GM23338 (cell line): ENCODE measurements at regions not wholly inside any gene's neighbourhood (a gene's known extent, or its start where the extent isn't known, plus 50 kb on each side); places are given as distances from the start of the nearest gene placed in this dataset.

ENCODE experiments used
- ATAC-seq: fragments of 200-7000 bp; cut with Tn5 transposase; 3 replicates; pipeline ENCODE4 v1.9.1; 2020
- DNase-seq: peaks from one replicate; pipeline ENCODE4 v3.0.0-alpha.2; 2015; ENCODE audit warnings: low spot score
- H2AFZ ChIP-seq: fragments of 200-600 bp; sonication (generic); 2 replicates; pipeline ENCODE4 v1.8.0; 2016; ENCODE audit warnings: antibody characterized with exemption, mild to moderate bottlenecking, moderate library complexity
- H3F3A ChIP-seq: fragments of 200-600 bp; sonication (generic); replicated peaks from 2 replicates; pipeline ENCODE4 v1.8.0; 2017; ENCODE audit warnings: antibody characterized with exemption, mixed run types, low read depth
- H3K27ac ChIP-seq: fragments of 200-600 bp; sonication (generic); 2 replicates; pipeline ENCODE4 v1.6.1; 2016; ENCODE audit warnings: low read depth
- H3K27me3 ChIP-seq: fragments of 200-600 bp; sonication (generic); 2 replicates; pipeline ENCODE4 v1.8.0; 2016; ENCODE audit warnings: mild to moderate bottlenecking, mixed run types, moderate library complexity; ENCODE audit not compliant: insufficient read depth
- H3K36me3 ChIP-seq: fragments of 200-600 bp; sonication (generic); 2 replicates; pipeline ENCODE4 v1.8.0; 2016; ENCODE audit warnings: mild to moderate bottlenecking; ENCODE audit not compliant: insufficient read depth
- H3K4me1 ChIP-seq: fragments of 200-600 bp; sonication (generic); 2 replicates; pipeline ENCODE4 v1.8.0; 2016; ENCODE audit warnings: mild to moderate bottlenecking, moderate library complexity; ENCODE audit not compliant: insufficient read depth
- H3K4me2 ChIP-seq: fragments of 200-600 bp; sonication (generic); 2 replicates; pipeline ENCODE4 v1.7.1; 2017; ENCODE audit warnings: mixed run types
- H3K4me3 ChIP-seq: fragments of 200-600 bp; sonication (generic); 2 replicates; pipeline ENCODE4 v1.6.1; 2016; ENCODE audit warnings: mixed run types
- H3K79me2 ChIP-seq: fragments of 200-600 bp; sonication (generic); replicated peaks from 2 replicates; pipeline ENCODE4 v1.8.0; 2017; ENCODE audit warnings: mild to moderate bottlenecking; ENCODE audit not compliant: insufficient read depth
- H3K9me2 ChIP-seq: fragments of 200-600 bp; sonication (generic); 2 replicates; pipeline ENCODE4 v1.8.0; 2017; ENCODE audit not compliant: insufficient read depth
- H4K20me1 ChIP-seq: fragments of 200-600 bp; sonication (generic); replicated peaks from 2 replicates; pipeline ENCODE4 v1.8.0; 2017; ENCODE audit warnings: mild to moderate bottlenecking; ENCODE audit not compliant: insufficient read depth
- H3K27ac Mint-ChIP-seq: 2 replicates; pipeline ENCODE4 v1.8.0; 2020; ENCODE audit warnings: inconsistent platforms, mild to moderate bottlenecking, moderate library complexity, mixed read lengths
- H3K27me3 Mint-ChIP-seq: 3 replicates; pipeline ENCODE4 v1.8.0; 2022; ENCODE audit warnings: low read depth, mild to moderate bottlenecking, moderate library complexity, mixed read lengths, inconsistent platforms; ENCODE audit not compliant: insufficient read depth, poor library complexity
- H3K36me3 Mint-ChIP-seq: 3 replicates; pipeline ENCODE4 v1.8.0; 2021; ENCODE audit warnings: low read depth, mild to moderate bottlenecking, inconsistent platforms, moderate library complexity, mixed read lengths
- H3K4me1 Mint-ChIP-seq: 3 replicates; pipeline ENCODE4 v1.8.0; 2020; ENCODE audit warnings: mild to moderate bottlenecking, inconsistent platforms, mixed read lengths
- H3K4me3 Mint-ChIP-seq: 3 replicates; pipeline ENCODE4 v1.8.0; 2021; ENCODE audit warnings: moderate library complexity, mild to moderate bottlenecking, inconsistent platforms, mixed read lengths
- H3K9me3 Mint-ChIP-seq: 3 replicates; pipeline ENCODE4 v1.8.0; 2020; ENCODE audit warnings: moderate library complexity, mild to moderate bottlenecking, inconsistent platforms, mixed read lengths
- EZH2 ChIP-seq: fragments of 200-600 bp; sonication (generic); IDR thresholded peaks from one replicate; pipeline ENCODE4 v1.8.0; 2017; ENCODE audit warnings: antibody characterized with exemption, mild to moderate bottlenecking, low read depth; ENCODE audit not compliant: unreplicated experiment
- EZH2phosphoT487 ChIP-seq: fragments of 200-600 bp; sonication (generic); IDR thresholded peaks from one replicate; pipeline ENCODE4 v1.8.1; 2018; ENCODE audit warnings: antibody characterized with exemption; ENCODE audit not compliant: unreplicated experiment
- POLR2AphosphoS5 ChIP-seq: IDR thresholded peaks from 2 replicates; pipeline ENCODE4 v1.6.1; 2016; ENCODE audit warnings: antibody characterized with exemption, low read depth
- STAT1 ChIP-seq: IDR thresholded peaks from one replicate; pipeline ENCODE4 v1.6.1; 2016; ENCODE audit warnings: antibody characterized with exemption; ENCODE audit not compliant: unreplicated experiment
- ZNF114 ChIP-seq: fragments of 250-450 bp; sonication (Bioruptor Pico); IDR thresholded peaks from 2 replicates; pipeline ENCODE4 v1.5.0; 2020; ENCODE audit warnings: mild to moderate bottlenecking, moderate library complexity
- ZNF331 ChIP-seq: fragments of 250-450 bp; sonication (Bioruptor Pico); IDR thresholded peaks from 2 replicates; pipeline ENCODE4 v1.5.0; 2020; ENCODE audit warnings: low read depth, mild to moderate bottlenecking, moderate library complexity
- TF ChIP-seq, protein P1 (sequence below): fragments of 250-450 bp; sonication (Bioruptor Pico); IDR thresholded peaks from 2 replicates; pipeline ENCODE4 v1.5.0; 2020; ENCODE audit warnings: mild to moderate bottlenecking, moderate library complexity
- TF ChIP-seq, protein P2 (sequence below): IDR thresholded peaks from one replicate; pipeline ENCODE4 v1.6.1; 2018; ENCODE audit warnings: antibody characterized with exemption; ENCODE audit not compliant: unreplicated experiment

GRCh38 chrX:39739585-39739984, 358.2 kb downstream of the BCOR start:
- no peaks in the 10 kb centered on the region; the same call in 2 of the 3 replicates for H3K9me3 Mint-ChIP-seq
- H3K27ac Mint-ChIP-seq: no peak overlapping the region
- peaks cover 4% of the 10 kb centered on the region; the same call in 2 of the 3 replicates for H3K4me1 Mint-ChIP-seq
- H3K4me3 Mint-ChIP-seq: no peak overlapping the region
- H3F3A ChIP-seq: no peaks in the 10 kb centered on the region
- no peaks in the 10 kb centered on the region for H3K79me2 ChIP-seq
- no peaks in the 10 kb centered on the region for H3K36me3 Mint-ChIP-seq
- no peak for TF ChIP-seq ZNF114 (CRISPR knock-in tag)
- TF ChIP-seq, protein P1, sequence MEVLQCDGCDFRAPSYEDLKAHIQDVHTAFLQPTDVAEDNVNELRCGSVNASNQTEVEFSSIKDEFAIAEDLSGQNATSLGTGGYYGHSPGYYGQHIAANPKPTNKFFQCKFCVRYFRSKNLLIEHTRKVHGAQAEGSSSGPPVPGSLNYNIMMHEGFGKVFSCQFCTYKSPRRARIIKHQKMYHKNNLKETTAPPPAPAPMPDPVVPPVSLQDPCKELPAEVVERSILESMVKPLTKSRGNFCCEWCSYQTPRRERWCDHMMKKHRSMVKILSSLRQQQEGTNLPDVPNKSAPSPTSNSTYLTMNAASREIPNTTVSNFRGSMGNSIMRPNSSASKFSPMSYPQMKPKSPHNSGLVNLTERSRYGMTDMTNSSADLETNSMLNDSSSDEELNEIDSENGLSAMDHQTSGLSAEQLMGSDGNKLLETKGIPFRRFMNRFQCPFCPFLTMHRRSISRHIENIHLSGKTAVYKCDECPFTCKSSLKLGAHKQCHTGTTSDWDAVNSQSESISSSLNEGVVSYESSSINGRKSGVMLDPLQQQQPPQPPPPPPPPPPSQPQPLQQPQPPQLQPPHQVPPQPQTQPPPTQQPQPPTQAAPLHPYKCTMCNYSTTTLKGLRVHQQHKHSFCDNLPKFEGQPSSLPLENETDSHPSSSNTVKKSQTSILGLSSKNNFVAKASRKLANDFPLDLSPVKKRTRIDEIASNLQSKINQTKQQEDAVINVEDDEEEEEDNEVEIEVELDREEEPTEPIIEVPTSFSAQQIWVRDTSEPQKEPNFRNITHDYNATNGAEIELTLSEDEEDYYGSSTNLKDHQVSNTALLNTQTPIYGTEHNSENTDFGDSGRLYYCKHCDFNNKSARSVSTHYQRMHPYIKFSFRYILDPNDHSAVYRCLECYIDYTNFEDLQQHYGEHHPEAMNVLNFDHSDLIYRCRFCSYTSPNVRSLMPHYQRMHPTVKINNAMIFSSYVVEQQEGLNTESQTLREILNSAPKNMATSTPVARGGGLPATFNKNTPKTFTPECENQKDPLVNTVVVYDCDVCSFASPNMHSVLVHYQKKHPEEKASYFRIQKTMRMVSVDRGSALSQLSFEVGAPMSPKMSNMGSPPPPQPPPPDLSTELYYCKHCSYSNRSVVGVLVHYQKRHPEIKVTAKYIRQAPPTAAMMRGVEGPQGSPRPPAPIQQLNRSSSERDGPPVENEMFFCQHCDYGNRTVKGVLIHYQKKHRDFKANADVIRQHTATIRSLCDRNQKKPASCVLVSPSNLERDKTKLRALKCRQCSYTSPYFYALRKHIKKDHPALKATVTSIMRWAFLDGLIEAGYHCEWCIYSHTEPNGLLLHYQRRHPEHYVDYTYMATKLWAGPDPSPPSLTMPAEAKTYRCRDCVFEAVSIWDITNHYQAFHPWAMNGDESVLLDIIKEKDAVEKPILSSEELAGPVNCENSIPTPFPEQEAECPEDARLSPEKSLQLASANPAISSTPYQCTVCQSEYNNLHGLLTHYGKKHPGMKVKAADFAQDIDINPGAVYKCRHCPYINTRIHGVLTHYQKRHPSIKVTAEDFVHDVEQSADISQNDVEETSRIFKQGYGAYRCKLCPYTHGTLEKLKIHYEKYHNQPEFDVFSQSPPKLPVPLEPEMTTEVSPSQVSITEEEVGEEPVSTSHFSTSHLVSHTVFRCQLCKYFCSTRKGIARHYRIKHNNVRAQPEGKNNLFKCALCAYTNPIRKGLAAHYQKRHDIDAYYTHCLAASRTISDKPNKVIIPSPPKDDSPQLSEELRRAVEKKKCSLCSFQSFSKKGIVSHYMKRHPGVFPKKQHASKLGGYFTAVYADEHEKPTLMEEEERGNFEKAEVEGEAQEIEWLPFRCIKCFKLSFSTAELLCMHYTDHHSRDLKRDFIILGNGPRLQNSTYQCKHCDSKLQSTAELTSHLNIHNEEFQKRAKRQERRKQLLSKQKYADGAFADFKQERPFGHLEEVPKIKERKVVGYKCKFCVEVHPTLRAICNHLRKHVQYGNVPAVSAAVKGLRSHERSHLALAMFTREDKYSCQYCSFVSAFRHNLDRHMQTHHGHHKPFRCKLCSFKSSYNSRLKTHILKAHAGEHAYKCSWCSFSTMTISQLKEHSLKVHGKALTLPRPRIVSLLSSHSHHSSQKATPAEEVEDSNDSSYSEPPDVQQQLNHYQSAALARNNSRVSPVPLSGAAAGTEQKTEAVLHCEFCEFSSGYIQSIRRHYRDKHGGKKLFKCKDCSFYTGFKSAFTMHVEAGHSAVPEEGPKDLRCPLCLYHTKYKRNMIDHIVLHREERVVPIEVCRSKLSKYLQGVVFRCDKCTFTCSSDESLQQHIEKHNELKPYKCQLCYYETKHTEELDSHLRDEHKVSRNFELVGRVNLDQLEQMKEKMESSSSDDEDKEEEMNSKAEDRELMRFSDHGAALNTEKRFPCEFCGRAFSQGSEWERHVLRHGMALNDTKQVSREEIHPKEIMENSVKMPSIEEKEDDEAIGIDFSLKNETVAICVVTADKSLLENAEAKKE (CRISPR knock-in tag): no peak
- TF ChIP-seq, protein P2, sequence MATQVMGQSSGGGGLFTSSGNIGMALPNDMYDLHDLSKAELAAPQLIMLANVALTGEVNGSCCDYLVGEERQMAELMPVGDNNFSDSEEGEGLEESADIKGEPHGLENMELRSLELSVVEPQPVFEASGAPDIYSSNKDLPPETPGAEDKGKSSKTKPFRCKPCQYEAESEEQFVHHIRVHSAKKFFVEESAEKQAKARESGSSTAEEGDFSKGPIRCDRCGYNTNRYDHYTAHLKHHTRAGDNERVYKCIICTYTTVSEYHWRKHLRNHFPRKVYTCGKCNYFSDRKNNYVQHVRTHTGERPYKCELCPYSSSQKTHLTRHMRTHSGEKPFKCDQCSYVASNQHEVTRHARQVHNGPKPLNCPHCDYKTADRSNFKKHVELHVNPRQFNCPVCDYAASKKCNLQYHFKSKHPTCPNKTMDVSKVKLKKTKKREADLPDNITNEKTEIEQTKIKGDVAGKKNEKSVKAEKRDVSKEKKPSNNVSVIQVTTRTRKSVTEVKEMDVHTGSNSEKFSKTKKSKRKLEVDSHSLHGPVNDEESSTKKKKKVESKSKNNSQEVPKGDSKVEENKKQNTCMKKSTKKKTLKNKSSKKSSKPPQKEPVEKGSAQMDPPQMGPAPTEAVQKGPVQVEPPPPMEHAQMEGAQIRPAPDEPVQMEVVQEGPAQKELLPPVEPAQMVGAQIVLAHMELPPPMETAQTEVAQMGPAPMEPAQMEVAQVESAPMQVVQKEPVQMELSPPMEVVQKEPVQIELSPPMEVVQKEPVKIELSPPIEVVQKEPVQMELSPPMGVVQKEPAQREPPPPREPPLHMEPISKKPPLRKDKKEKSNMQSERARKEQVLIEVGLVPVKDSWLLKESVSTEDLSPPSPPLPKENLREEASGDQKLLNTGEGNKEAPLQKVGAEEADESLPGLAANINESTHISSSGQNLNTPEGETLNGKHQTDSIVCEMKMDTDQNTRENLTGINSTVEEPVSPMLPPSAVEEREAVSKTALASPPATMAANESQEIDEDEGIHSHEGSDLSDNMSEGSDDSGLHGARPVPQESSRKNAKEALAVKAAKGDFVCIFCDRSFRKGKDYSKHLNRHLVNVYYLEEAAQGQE: no peak
- no peak for TF ChIP-seq EZH2
- TF ChIP-seq ZNF331 (CRISPR knock-in tag): no peak
- TF ChIP-seq POLR2AphosphoS5: no peak
- TF ChIP-seq EZH2phosphoT487: no peak
- TF ChIP-seq STAT1: no peak
- no peak overlapping the region for H3K27ac ChIP-seq
- ATAC-seq (no peak), DNase-seq (no peak)
- H3K4me1 ChIP-seq: no peaks in the 10 kb centered on the region
- H2AFZ ChIP-seq: no peak overlapping the region
- H3K4me3 ChIP-seq: no peak overlapping the region
- H3K9me2 ChIP-seq: no peaks in the 10 kb centered on the region
- H3K36me3 ChIP-seq: no peaks in the 10 kb centered on the region
- H3K27me3 Mint-ChIP-seq: peaks cover 3% of the 10 kb centered on the region
- no peaks in the 10 kb centered on the region for H4K20me1 ChIP-seq
- H3K4me2 ChIP-seq: no peak overlapping the region
- no peaks in the 10 kb centered on the region for H3K27me3 ChIP-seq
